Erythroblast (primary cell): ENCODE measurements at regions not wholly inside any gene's neighbourhood (a gene's known extent, or its start where the extent isn't known, plus 50 kb on each side); places are given as distances from the start of the nearest gene placed in this dataset.

Experiments used
- GATA1 ChIP-seq: IDR thresholded peaks from 2 replicates; pipeline ENCODE4 v1.6.1; 2011; ENCODE audit warnings: low read depth, mild to moderate bottlenecking, control low read depth, low read length, moderate library complexity
- POLR2A ChIP-seq: IDR thresholded peaks from 2 replicates; pipeline ENCODE4 v1.6.1; 2011; ENCODE audit warnings: mild to moderate bottlenecking, low read length

DNA sequence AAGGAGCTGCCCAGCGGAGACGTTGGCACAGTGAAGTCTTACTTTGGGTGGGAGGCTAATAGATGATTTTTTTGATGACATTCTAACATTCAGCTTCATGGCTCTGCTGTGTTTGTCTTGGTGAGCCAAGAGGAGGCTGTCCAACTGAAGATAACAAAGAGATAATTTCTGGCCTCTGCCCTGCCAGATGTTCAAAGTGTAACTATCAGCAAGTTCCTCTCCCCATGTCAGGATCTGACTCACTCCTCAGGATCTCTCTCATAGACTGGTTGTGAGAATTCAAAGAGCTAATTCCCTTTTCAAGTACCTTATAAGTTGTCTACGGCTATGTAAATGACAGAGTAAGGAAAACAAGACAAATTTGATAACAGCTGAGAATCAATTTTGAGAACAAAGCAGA is 1340.9 kb downstream of the XPNPEP1 start:
- TF ChIP-seq POLR2A (no peak), GATA1 (no peak)
